ENCODE measurements at regions not wholly inside any gene's neighbourhood (a gene's known extent, or its start where the extent isn't known, plus 50 kb on each side); places are given as distances from the start of the nearest gene placed in this dataset.

GRCh38 chr4:144495944-144496343 lies 150.0 kb upstream of the HHIP start:
- no peak for DNase-seq (ENCODE audit: extremely low spot score)
- CTCF ChIA-PET, result no interaction called here
- no peak for TF ChIP-seq LEF1 (IDR thresholded peaks at IDR 0.05; ENCODE audit: borderline replicate concordance)
- TF ChIP-seq CTBP1 (IDR thresholded peaks at IDR 0.05; ENCODE audit: borderline replicate concordance), result no peak
- no peak for TF ChIP-seq NFRKB (IDR thresholded peaks at IDR 0.05)
- TF ChIP-seq SUZ12 (IDR thresholded peaks at IDR 0.05), result no peak
- TF ChIP-seq, protein P1, sequence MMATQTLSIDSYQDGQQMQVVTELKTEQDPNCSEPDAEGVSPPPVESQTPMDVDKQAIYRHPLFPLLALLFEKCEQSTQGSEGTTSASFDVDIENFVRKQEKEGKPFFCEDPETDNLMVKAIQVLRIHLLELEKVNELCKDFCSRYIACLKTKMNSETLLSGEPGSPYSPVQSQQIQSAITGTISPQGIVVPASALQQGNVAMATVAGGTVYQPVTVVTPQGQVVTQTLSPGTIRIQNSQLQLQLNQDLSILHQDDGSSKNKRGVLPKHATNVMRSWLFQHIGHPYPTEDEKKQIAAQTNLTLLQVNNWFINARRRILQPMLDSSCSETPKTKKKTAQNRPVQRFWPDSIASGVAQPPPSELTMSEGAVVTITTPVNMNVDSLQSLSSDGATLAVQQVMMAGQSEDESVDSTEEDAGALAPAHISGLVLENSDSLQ (IDR thresholded peaks at IDR 0.05), result no peak
- no peak for TF ChIP-seq BHLHE40 (IDR thresholded peaks at IDR 0.05; ENCODE audit: borderline replicate concordance)
- TF ChIP-seq ELF4 (IDR thresholded peaks at IDR 0.05), result no peak
- TF ChIP-seq FOXA1 (IDR thresholded peaks at IDR 0.05), result no peak
- TF ChIP-seq ARNT (IDR thresholded peaks at IDR 0.05), result no peak
- no peak for TF ChIP-seq FOXK2 (IDR thresholded peaks at IDR 0.05)
- TF ChIP-seq HDGF (IDR thresholded peaks at IDR 0.05; ENCODE audit: borderline replicate concordance), result no peak
- TF ChIP-seq TARDBP (IDR thresholded peaks at IDR 0.05), result no peak
- TF ChIP-seq SP1 (IDR thresholded peaks at IDR 0.05), result no peak
- TF ChIP-seq L3MBTL2 (conservative IDR thresholded peaks at IDR 0.05), result no peak
- TF ChIP-seq ZNF384 (IDR thresholded peaks at IDR 0.05), result no peak
- TF ChIP-seq FOXM1 (IDR thresholded peaks at IDR 0.05; ENCODE audit: borderline replicate concordance), result no peak
- POLR2A ChIA-PET, result no interaction called here

GRCh38 chr4:144499777-144500176 lies 146.2 kb upstream of the HHIP start:
- DNase-seq (ENCODE audit: extremely low spot score), result no peak
- TF ChIP-seq CTBP1 (IDR thresholded peaks at IDR 0.05; ENCODE audit: borderline replicate concordance) (no peak), ARNT (IDR thresholded peaks at IDR 0.05) (no peak), L3MBTL2 (conservative IDR thresholded peaks at IDR 0.05) (no peak), FOXM1 (IDR thresholded peaks at IDR 0.05; ENCODE audit: borderline replicate concordance) (no peak), ELF4 (IDR thresholded peaks at IDR 0.05) (no peak), BHLHE40 (IDR thresholded peaks at IDR 0.05; ENCODE audit: borderline replicate concordance) (no peak), ZNF384 (IDR thresholded peaks at IDR 0.05) (no peak), FOXA1 (IDR thresholded peaks at IDR 0.05) (no peak), LEF1 (IDR thresholded peaks at IDR 0.05; ENCODE audit: borderline replicate concordance) (no peak), SP1 (IDR thresholded peaks at IDR 0.05) (no peak), TARDBP (IDR thresholded peaks at IDR 0.05) (no peak), HDGF (IDR thresholded peaks at IDR 0.05; ENCODE audit: borderline replicate concordance) (no peak)
- TF ChIP-seq, protein P1 (IDR thresholded peaks at IDR 0.05), result no peak
- ChIA-PET CTCF (no interaction called here), POLR2A (no interaction called here)

GRCh38 chr4:144501231-144501780 lies 144.7 kb upstream of the HHIP start:
- no peak for DNase-seq (ENCODE audit: extremely low spot score)
- POLR2A ChIA-PET, result no interaction called here
- TF ChIP-seq HDGF (IDR thresholded peaks at IDR 0.05; ENCODE audit: borderline replicate concordance), result no peak
- TF ChIP-seq BHLHE40 (IDR thresholded peaks at IDR 0.05; ENCODE audit: borderline replicate concordance), result no peak
- no peak for TF ChIP-seq ZNF384 (IDR thresholded peaks at IDR 0.05)
- TF ChIP-seq ELF4 (IDR thresholded peaks at IDR 0.05), result no peak
- TF ChIP-seq LEF1 (IDR thresholded peaks at IDR 0.05; ENCODE audit: borderline replicate concordance), result no peak
- TF ChIP-seq SP1 (IDR thresholded peaks at IDR 0.05), result no peak
- TF ChIP-seq, protein P1 (IDR thresholded peaks at IDR 0.05), result no peak
- no peak for TF ChIP-seq L3MBTL2 (conservative IDR thresholded peaks at IDR 0.05)
- CTCF ChIA-PET, result no interaction called here

- POLR2A ChIA-PET, result no interaction called here
- TF ChIP-seq FOXA1 (IDR thresholded peaks at IDR 0.05) (no peak), ARNT (IDR thresholded peaks at IDR 0.05) (no peak), BHLHE40 (IDR thresholded peaks at IDR 0.05; ENCODE audit: borderline replicate concordance) (no peak), ZNF384 (IDR thresholded peaks at IDR 0.05) (no peak), L3MBTL2 (conservative IDR thresholded peaks at IDR 0.05) (no peak), TARDBP (IDR thresholded peaks at IDR 0.05) (no peak), NFRKB (IDR thresholded peaks at IDR 0.05) (no peak), CTBP1 (IDR thresholded peaks at IDR 0.05; ENCODE audit: borderline replicate concordance) (no peak), LEF1 (IDR thresholded peaks at IDR 0.05; ENCODE audit: borderline replicate concordance) (no peak), FOXM1 (IDR thresholded peaks at IDR 0.05; ENCODE audit: borderline replicate concordance) (no peak), SP1 (IDR thresholded peaks at IDR 0.05) (no peak), FOXK2 (IDR thresholded peaks at IDR 0.05) (no peak), SUZ12 (IDR thresholded peaks at IDR 0.05) (no peak), ELF4 (IDR thresholded peaks at IDR 0.05) (no peak)
- TF ChIP-seq, protein P1 (IDR thresholded peaks at IDR 0.05), result no peak
- no peak for DNase-seq (ENCODE audit: extremely low spot score)
- CTCF ChIA-PET, result no interaction called here
Measured at GRCh38 chr4:144504883-144505282, 141.1 kb upstream of the HHIP start.

DNA sequence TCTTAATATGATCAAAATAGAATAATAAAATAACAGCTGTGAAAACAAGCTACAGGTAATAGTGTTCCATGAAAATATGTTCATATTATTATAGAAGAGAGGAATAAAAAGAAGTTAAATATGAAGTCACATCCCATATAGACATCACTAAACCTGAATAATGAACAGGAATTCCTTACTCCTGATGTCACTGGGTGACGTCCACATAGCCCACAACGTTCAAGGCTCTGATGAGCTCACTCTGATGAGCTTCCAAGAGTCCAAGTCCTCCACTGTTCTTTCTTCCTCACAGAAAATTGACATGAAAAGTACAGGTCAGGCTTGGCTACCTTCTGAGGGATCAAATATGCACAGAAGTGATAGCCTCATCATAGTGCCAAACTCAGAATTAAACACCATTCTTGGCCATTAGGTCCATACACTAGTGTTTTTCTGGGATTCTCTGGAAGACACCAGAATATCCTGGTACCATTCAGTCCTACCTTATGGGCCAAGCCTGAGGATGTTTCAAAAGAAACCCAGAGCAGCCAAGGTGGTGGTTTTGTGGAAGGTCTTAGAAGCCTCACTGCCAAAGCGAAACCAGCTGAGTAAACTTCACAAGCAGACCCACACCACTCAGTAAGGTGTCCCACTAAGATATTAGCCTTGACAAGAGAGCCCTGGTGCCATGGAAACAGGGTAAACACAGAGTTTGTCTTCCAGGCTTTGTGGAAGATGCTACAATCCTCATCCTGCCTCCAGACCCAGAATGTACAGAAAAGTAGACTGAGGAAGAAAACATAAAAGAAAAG lies 138.4 kb upstream of the HHIP start:
- DNase-seq (ENCODE audit: extremely low spot score), result no peak
- ChIA-PET POLR2A (no interaction called here), CTCF (no interaction called here)
- TF ChIP-seq FOXK2 (IDR thresholded peaks at IDR 0.05) (no peak), FOXM1 (IDR thresholded peaks at IDR 0.05; ENCODE audit: borderline replicate concordance) (no peak), FOXA1 (IDR thresholded peaks at IDR 0.05) (no peak), CTBP1 (IDR thresholded peaks at IDR 0.05; ENCODE audit: borderline replicate concordance) (no peak)
- TF ChIP-seq, protein P1 (IDR thresholded peaks at IDR 0.05), result no peak

Data from HEK293T (cell line).